NCI-H2107 (cell line): ENCODE measurements at regions not wholly inside any gene's neighbourhood (a gene's known extent, or its start where the extent isn't known, plus 50 kb on each side); places are given as distances from the start of the nearest gene placed in this dataset.

Experiments used
- DNase-seq: peaks from one replicate; lab custom pipeline; 2025; lab: John Stamatoyannopoulos, UW

GRCh38 chr10:80860719-80861118 lies 323.0 kb downstream of the SH2D4B start:
- no peak for DNase-seq

GRCh38 chr10:80861882-80862281 lies 324.2 kb downstream of the SH2D4B start:
- no peak for DNase-seq

GRCh38 chr10:80870282-80870681 lies 332.6 kb downstream of the SH2D4B start:
- DNase-seq: no peak

- DNase-seq: no peak
Observed at GRCh38 chr10:80871083-80871482, 333.4 kb downstream of the SH2D4B start.

- no peak for DNase-seq
Observed at GRCh38 chr10:80878330-80878729, 340.6 kb downstream of the SH2D4B start.

GRCh38 chr10:80890146-80890545 lies 352.4 kb downstream of the SH2D4B start:
- DNase-seq: no peak

- DNase-seq: no peak
Observed at GRCh38 chr10:80893256-80893655, 355.6 kb downstream of the SH2D4B start.

- no peak for DNase-seq
Observed at GRCh38 chr10:80894311-80894791, 356.6 kb downstream of the SH2D4B start.

- DNase-seq: no peak
Observed at GRCh38 chr10:80894797-80895467, 357.2 kb downstream of the SH2D4B start.

GRCh38 chr10:80896076-80896475 lies 358.4 kb downstream of the SH2D4B start:
- DNase-seq: no peak

GRCh38 chr10:80896959-80897358 lies 359.3 kb downstream of the SH2D4B start:
- DNase-seq: no peak

GRCh38 chr10:80900661-80901060 lies 363.0 kb downstream of the SH2D4B start:
- no peak for DNase-seq

- no peak for DNase-seq
Observed at GRCh38 chr10:80908611-80909010, 370.9 kb downstream of the SH2D4B start.

- DNase-seq: no peak
Observed at GRCh38 chr10:80909254-80909653, 371.6 kb downstream of the SH2D4B start.

- DNase-seq: no peak
Observed at GRCh38 chr10:80917636-80918035, 379.9 kb downstream of the SH2D4B start.

- DNase-seq: no peak
Observed at GRCh38 chr10:80921032-80921431, 383.3 kb downstream of the SH2D4B start.

- no peak for DNase-seq
Observed at GRCh38 chr10:80924063-80924952, 386.6 kb downstream of the SH2D4B start.

- DNase-seq: no peak
Observed at GRCh38 chr10:80927419-80928078, 389.8 kb downstream of the SH2D4B start.

- DNase-seq: no peak
Observed at GRCh38 chr10:80938903-80939302, 401.2 kb downstream of the SH2D4B start.

GRCh38 chr10:80945264-80945880 lies 407.7 kb downstream of the SH2D4B start:
- DNase-seq: no peak

- no peak for DNase-seq
Observed at GRCh38 chr10:80946073-80946472, 408.4 kb downstream of the SH2D4B start.
